ENCODE measurements at regions not wholly inside any gene's neighbourhood (a gene's known extent, or its start where the extent isn't known, plus 50 kb on each side); places are given as distances from the start of the nearest gene placed in this dataset.

- TF ChIP-seq, protein P1, sequence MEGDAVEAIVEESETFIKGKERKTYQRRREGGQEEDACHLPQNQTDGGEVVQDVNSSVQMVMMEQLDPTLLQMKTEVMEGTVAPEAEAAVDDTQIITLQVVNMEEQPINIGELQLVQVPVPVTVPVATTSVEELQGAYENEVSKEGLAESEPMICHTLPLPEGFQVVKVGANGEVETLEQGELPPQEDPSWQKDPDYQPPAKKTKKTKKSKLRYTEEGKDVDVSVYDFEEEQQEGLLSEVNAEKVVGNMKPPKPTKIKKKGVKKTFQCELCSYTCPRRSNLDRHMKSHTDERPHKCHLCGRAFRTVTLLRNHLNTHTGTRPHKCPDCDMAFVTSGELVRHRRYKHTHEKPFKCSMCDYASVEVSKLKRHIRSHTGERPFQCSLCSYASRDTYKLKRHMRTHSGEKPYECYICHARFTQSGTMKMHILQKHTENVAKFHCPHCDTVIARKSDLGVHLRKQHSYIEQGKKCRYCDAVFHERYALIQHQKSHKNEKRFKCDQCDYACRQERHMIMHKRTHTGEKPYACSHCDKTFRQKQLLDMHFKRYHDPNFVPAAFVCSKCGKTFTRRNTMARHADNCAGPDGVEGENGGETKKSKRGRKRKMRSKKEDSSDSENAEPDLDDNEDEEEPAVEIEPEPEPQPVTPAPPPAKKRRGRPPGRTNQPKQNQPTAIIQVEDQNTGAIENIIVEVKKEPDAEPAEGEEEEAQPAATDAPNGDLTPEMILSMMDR (IDR thresholded peaks at IDR 0.05): no peak
- no peak for TF ChIP-seq POLR2AphosphoS5 (IDR thresholded peaks at IDR 0.05)
Measured at GRCh38 chr5:158142156-158142555, 283.2 kb upstream of the CLINT1 start.
